AG04450 (cell line): ENCODE measurements at regions not wholly inside any gene's neighbourhood (a gene's known extent, or its start where the extent isn't known, plus 50 kb on each side); places are given as distances from the start of the nearest gene placed in this dataset.
A peak's percentile ranks its signal among the peaks of the same experiment; 100 is the strongest.

Experiments used
- CTCF ChIA-PET: fragments of 300-600, 350-600 bp; formaldehyde crosslinking; extraction: SDS; loops from one replicate; lab custom pipeline; 2022; ENCODE audit warnings: antibody characterized with exemption, inconsistent platforms; lab: Charles Lee
- POLR2A ChIA-PET: fragments of 350-600 bp; formaldehyde crosslinking; extraction: SDS; loops from one replicate; lab custom pipeline; 2021; ENCODE audit warnings: antibody characterized with exemption, inconsistent platforms; lab: Yijun Ruan, JAX
- DNase-seq: peaks from one replicate; pipeline ENCODE4 v3.0.0-alpha.2; 2011; ENCODE audit warnings: low read depth, low spot score
- H3K27ac ChIP-seq: one replicate; pipeline ENCODE4 v1.5.1; 2012; ENCODE audit warnings: low read depth, low read length, control low read depth
- H3K27me3 ChIP-seq: one replicate; pipeline ENCODE4 v1.6.0; 2012; ENCODE audit warnings: low read length; ENCODE audit not compliant: control insufficient read depth, insufficient read depth
- H3K4me3 ChIP-seq: 2 replicates; pipeline ENCODE4 v1.5.1; 2011; ENCODE audit warnings: mild to moderate bottlenecking, low read depth, low read length, control low read depth
- H3K9me3 ChIP-seq: 2 replicates; pipeline ENCODE4 v1.5.1; 2012; ENCODE audit warnings: low read length; ENCODE audit not compliant: control insufficient read depth, insufficient read depth
- TF ChIP-seq, protein P1 (sequence below): IDR thresholded peaks from 2 replicates; pipeline ENCODE4 v1.5.1; 2011; ENCODE audit warnings: low read depth, low read length, control low read depth, inconsistent platforms

DNA sequence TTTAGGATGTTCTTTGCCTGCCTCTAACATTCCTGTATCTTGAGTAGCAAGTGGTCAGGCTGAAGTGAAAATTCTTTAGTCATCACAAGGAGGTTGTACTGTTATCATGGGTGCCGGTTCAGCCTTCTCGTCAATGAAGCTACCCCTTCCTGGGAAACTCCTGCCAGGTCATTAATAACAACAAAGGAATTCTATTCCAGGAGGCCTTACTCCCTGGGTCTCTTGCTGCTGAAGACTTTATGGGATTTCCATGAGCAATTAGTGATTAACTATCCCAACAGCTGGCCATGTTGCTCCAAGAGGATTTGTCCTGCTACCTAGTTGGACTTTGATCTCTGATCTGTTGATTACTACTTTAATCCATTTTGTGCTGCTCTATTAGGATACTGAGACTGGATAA is 62.7 kb upstream of the ELOVL5 start:
- Histone ChIP-seq H3K9me3 (no peaks in the 10 kb centered on the region), H3K27me3 (peaks cover 21% of the 10 kb centered on the region), H3K4me3 (no peak overlapping the region), H3K27ac (no peak overlapping the region)
- POLR2A ChIA-PET: no interaction called here
- DNase-seq: no peak
- CTCF ChIA-PET: interaction anchor here (0.6 to 4.9 kb wide), 13 partner anchors 12 to 241 kb away, joined by 3 to 49 read pairs (median 5); no protein-coding TSS in a partner anchor
- TF ChIP-seq, protein P1, sequence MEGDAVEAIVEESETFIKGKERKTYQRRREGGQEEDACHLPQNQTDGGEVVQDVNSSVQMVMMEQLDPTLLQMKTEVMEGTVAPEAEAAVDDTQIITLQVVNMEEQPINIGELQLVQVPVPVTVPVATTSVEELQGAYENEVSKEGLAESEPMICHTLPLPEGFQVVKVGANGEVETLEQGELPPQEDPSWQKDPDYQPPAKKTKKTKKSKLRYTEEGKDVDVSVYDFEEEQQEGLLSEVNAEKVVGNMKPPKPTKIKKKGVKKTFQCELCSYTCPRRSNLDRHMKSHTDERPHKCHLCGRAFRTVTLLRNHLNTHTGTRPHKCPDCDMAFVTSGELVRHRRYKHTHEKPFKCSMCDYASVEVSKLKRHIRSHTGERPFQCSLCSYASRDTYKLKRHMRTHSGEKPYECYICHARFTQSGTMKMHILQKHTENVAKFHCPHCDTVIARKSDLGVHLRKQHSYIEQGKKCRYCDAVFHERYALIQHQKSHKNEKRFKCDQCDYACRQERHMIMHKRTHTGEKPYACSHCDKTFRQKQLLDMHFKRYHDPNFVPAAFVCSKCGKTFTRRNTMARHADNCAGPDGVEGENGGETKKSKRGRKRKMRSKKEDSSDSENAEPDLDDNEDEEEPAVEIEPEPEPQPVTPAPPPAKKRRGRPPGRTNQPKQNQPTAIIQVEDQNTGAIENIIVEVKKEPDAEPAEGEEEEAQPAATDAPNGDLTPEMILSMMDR: no peak

DNA sequence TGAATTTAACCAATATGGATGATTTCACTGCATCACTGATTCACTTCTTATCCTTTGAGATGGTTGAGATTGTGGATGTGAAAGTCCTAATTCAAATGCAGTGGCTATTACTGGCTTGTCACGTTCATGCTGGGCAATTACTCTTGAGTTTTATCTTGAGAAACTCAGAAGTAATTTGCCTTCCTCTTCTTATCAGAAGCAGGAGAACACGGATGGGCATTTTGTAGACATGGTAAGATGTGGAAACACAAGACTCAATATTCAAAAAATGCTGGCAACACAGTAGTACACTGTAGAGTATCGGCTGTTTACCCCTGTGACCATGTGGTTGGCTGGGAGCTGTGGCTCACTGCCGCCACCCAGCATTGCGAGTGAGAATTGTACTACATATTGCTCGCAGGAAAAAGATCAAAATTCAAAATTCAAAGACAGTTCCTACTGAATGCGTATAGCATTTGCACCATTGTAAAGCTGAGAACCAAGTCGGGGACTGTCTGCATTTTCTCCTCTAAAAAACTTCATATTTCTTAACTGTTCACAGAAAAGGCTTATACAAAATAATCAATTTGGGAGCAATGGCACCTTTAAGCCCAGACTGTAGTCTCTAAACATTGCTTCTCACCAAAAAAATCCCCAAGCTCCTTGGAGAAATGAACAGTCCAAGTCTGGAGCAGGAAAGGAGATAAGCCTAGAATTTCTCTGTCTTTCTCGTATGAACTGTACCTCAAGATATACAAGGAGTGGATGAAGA is 61.9 kb upstream of the ELOVL5 start:
- H3K27ac ChIP-seq: no peak overlapping the region
- peaks cover 16% of the 10 kb centered on the region for H3K27me3 ChIP-seq
- POLR2A ChIA-PET: no interaction called here
- TF ChIP-seq, protein P1: peak; percentile 78
- H3K9me3 ChIP-seq: no peaks in the 10 kb centered on the region
- CTCF ChIA-PET: interaction anchor here (0.6 to 4.9 kb wide), 15 partner anchors 11 to 241 kb away, joined by 3 to 49 read pairs (median 4); no protein-coding TSS in a partner anchor
- H3K4me3 ChIP-seq: no peak overlapping the region
- DNase-seq: no peak

- CTCF ChIA-PET: interaction anchor here (0.6 to 4.9 kb wide), 3 partner anchors 76 to 914 kb away, joined by 4 to 49 read pairs (median 8); no protein-coding TSS in a partner anchor
- Histone ChIP-seq H3K4me3 (no peak overlapping the region), H3K27ac (no peak overlapping the region), H3K9me3 (no peaks in the 10 kb centered on the region), H3K27me3 (peaks cover 11% of the 10 kb centered on the region)
- DNase-seq: no peak
- TF ChIP-seq, protein P1: no peak
- POLR2A ChIA-PET: no interaction called here
These were observed 60.1 kb upstream of the ELOVL5 start for GRCh38 chr6:53408826-53409225.

GRCh38 chr6:53399027-53399344 is 50.2 kb upstream of the ELOVL5 start:
- POLR2A ChIA-PET: no interaction called here
- no peaks in the 10 kb centered on the region for H3K9me3 ChIP-seq
- CTCF ChIA-PET: interaction anchor here (1.2 kb wide), 1 partner anchor 12 kb away, joined by 3 read pairs; no protein-coding TSS in a partner anchor
- no peak for DNase-seq
- TF ChIP-seq, protein P1: no peak
- H3K4me3 ChIP-seq: no peak overlapping the region
- peaks cover 6% of the 10 kb centered on the region for H3K27me3 ChIP-seq
- no peak overlapping the region for H3K27ac ChIP-seq
